GM19455 (cell line): ENCODE measurements at regions not wholly inside any gene's neighbourhood (a gene's known extent, or its start where the extent isn't known, plus 50 kb on each side); places are given as distances from the start of the nearest gene placed in this dataset.
"Not testable (repeated sequence)": the region's sequence is repeated elsewhere in the genome, so short reads cannot be mapped to it uniquely, and the experiment has no call there.

Experiments
- ATAC-seq: cut with Tn5 transposase; IDR thresholded peaks from one replicate; pipeline ENCODE4 v1.9.1; 2021; ENCODE audit not compliant: unreplicated experiment

- ATAC-seq = not testable (repeated sequence)
Measured at GRCh38 chr2:109976319-109976718, 77.8 kb downstream of the LIMS3 start.

- ATAC-seq = peak; percentile 59
Measured at GRCh38 chr2:109980754-109981153, 82.3 kb downstream of the LIMS3 start.

GRCh38 chr2:109986389-109987088 lies 88.1 kb downstream of the LIMS3 start:
- not testable (repeated sequence) for ATAC-seq

DNA sequence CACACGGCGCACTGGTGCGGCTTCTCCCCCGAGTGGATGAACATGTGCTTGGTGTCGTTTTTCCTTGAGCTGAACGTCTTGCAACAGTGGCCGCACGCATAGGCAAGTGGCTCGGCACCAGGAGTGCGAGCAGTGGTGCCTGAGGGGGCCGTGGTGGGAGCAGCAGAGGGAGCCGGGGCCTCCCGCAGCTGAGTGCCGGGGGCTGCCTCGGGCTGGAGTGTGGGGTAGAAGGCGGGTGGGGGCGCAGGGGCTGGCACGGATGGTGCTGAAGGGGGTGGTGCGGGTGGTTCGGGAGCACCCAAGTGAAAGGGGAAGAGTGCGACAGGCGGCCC lies 88.6 kb downstream of the LIMS3 start:
- not testable (repeated sequence) for ATAC-seq

- ATAC-seq = not testable (repeated sequence)
Measured at GRCh38 chr2:109987458-109988345, 89.2 kb downstream of the LIMS3 start.

GRCh38 chr2:109999395-109999794 lies 100.9 kb downstream of the LIMS3 start:
- not testable (repeated sequence) for ATAC-seq

DNA sequence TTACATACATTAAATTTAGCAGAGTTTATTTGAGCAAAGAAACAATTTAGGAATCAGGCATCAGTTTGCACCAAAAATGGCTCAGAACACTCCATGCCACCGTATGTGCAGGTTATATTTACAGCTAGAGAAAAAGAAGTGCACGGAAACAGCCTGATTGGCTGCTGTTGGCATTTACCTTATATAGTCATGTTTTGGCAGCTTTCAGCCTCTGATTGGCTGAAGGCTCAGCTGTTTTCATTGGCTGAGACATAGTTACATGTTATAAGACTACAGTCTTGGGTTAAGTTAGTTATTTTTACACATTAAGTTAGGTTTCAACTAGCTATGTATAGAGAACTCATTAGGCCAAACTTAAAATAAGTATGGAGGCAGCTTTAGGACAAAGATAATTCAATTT lies 104.0 kb downstream of the LIMS3 start:
- ATAC-seq = not testable (repeated sequence)

- not testable (repeated sequence) for ATAC-seq
Measured at GRCh38 chr2:110013388-110013787, 102.2 kb downstream of the MALL start.

DNA sequence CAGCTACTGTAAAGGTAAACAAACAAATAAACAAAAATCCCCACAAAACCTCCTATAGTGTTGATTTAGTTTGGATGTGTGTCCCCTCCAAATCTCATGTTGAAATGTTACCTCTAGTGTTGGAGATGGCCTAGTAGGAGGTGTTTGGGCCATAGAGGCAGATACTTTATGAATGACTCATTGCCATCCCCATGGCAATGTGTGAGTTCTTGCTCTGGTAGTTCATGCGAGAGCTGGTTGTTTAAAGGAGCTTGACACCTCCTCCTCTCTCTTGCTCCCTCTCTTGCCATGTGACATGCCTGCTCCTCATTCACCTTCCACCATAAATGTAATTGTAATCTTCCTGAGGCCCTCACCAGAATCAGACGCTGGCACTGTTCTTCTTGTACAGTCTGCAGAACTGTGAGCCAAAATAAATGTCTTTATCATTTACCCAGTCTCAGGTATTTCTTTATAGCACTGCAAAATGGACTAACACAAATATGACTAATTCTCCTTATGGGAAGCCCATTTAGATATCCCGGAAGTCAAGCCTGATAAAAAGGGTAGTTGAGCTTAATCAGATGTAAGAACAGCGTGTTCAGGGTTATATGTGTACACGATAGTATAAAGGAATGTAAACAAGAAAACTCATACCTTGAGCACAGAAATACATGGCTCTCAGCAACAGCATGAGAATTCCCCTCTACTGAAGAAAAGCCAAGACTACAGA lies 99.1 kb downstream of the MALL start:
- ATAC-seq = not testable (repeated sequence)

DNA sequence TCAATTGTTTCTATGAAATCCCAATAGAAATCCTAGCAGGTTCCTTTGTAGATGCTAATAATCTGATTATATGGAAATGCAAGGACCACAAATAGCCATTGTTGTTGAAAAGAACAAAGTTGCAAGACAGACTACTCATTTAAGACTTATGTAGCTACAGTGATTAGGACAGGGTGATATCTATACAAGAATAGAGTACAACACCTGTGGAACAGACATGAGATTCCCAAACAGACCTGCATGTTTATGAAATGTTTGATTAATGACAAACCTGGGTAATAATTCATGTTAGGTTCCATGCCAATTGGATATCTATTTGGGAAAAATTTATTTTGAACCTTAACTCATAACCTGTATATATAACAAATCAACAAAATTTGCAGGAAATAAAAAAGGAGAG lies 95.4 kb downstream of the MALL start:
- ATAC-seq = not testable (repeated sequence)

- ATAC-seq = not testable (repeated sequence)
Measured at GRCh38 chr2:110022278-110022677, 93.3 kb downstream of the MALL start.

- ATAC-seq = not testable (repeated sequence)
Measured at GRCh38 chr2:110026126-110026785, 89.4 kb downstream of the MALL start.

DNA sequence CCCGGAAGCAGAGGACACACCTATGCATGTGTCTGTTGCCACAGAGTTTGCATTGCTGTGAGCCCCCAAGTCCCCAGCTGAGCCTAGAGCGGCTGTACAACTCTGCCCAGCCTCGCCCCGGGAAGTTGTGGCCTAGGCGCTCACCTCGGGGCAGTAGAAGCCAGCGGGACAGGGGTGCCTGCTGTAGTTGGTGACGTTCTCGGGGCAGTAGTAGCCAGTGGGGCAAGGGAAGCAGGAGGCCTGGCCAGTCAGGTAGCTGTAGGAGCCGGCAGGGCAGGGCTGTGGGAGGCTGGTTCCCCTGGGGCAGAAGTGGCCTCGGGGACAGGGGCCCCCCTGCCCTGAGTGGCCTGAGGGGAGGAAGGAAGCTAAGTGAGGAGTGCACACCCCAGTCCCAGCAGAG lies 87.2 kb downstream of the MALL start:
- not testable (repeated sequence) for ATAC-seq

GRCh38 chr2:110030894-110031293 lies 84.7 kb downstream of the MALL start:
- not testable (repeated sequence) for ATAC-seq

DNA sequence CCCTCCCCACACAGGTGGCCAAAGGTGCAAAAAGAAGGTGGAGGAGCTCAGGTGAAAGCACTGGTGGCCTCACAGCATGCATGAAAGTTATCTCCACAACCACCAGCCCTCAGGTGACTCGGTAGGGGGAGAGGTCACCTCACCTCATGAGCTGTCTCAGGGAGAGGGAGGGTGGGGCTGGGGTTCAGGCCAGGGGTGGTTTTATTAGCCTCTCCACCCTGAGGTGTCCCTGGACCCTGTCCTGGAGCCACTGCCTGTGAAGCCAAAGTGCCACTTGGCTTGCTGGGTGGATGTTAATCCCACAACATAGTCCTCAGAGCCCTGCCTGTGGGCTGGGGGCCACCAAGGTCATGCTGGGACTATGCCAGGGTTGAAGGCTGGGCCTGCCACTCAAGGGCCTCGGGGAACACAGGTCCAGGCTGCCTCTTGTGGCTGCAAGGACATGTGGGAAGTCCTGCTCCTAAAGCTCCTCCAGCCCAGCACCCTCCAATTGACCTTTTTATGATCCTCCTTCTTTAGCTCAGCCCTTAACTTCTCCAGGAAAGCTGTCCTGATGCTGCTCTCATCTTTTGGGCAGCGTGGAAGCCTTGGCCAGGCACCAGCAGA lies 83.8 kb downstream of the MALL start:
- ATAC-seq = not testable (repeated sequence)
